B cell (primary cell): ENCODE measurements at regions not wholly inside any gene's neighbourhood (a gene's known extent, or its start where the extent isn't known, plus 50 kb on each side); places are given as distances from the start of the nearest gene placed in this dataset.

ENCODE experiments used
- ATAC-seq: fragments of 200-7000 bp; cut with Tn5 transposase; one replicate; pipeline ENCODE4 v1.10.0; 2021; ENCODE audit warnings: low read depth, mild to moderate bottlenecking, moderate number of reproducible peaks, moderate library complexity
- CTCF ChIA-PET: fragments of 350-600 bp; sonication (Branson Sonifier 250); formaldehyde crosslinking; loops from one replicate; lab custom pipeline; 2021; ENCODE audit warnings: antibody characterized with exemption, inconsistent platforms; lab: Charles Lee
- POLR2A ChIA-PET: fragments of 350-600 bp; sonication (Branson Sonifier 250); formaldehyde crosslinking; loops from one replicate; lab custom pipeline; 2021; ENCODE audit warnings: antibody characterized with exemption; lab: Charles Lee
- DNase-seq: peaks from one replicate; pipeline ENCODE4 v3.0.0; 2013
- H2AFZ ChIP-seq: 2 replicates; pipeline ENCODE4 v1.6.1; 2012; ENCODE audit warnings: mild to moderate bottlenecking, low read depth, low read length; ENCODE audit not compliant: insufficient read depth, poor library complexity, severe bottlenecking
- H3K27ac ChIP-seq, 2 donors: 1 replicate in 1 of 2; 2 replicates in 1 of 2; pipeline ENCODE4 v1.5.1; 2012 to 2013; ENCODE audit warnings: low read length in 2 of 2, mild to moderate bottlenecking in 2 of 2, moderate library complexity in 1 of 2
- H3K27me3 ChIP-seq, 4 experiments: fragments of 200-600 bp in 1 of 4; sonication (generic) in 1 of 4; replicated peaks in 1 of 4; 1 replicate in 2 of 4; 2 replicates in 2 of 4; pipeline versions ENCODE4 v1.6.1 to v1.7.0; 2013 to 2016; ENCODE audit warnings: low read length in 3 of 4, mild to moderate bottlenecking in 2 of 4, mixed read lengths in 1 of 4, moderate library complexity in 1 of 4; ENCODE audit not compliant: insufficient read depth in 4 of 4, control insufficient read depth in 3 of 4; ENCODE audit errors: control extremely low read depth in 1 of 4
- H3K36me3 ChIP-seq, 2 experiments: replicated peaks in 1 of 2; 1 replicate in 1 of 2; 2 replicates in 1 of 2; pipeline versions ENCODE4 v1.6.1 to v1.7.1; 2013; ENCODE audit warnings: low read length in 1 of 2; ENCODE audit not compliant: insufficient read depth in 2 of 2, control insufficient read depth in 1 of 2; ENCODE audit errors: control extremely low read depth in 1 of 2, extremely low read depth in 1 of 2
- H3K4me1 ChIP-seq, 2 donors: fragments of 200-600 bp in 1 of 2; sonication (generic) in 1 of 2; 1 replicate in 1 of 2; 2 replicates in 1 of 2; pipeline versions ENCODE4 v1.5.1 to v1.6.1; 2013 to 2017; ENCODE audit warnings: low read length in 2 of 2; ENCODE audit not compliant: control insufficient read depth in 2 of 2, insufficient read depth in 2 of 2
- H3K4me2 ChIP-seq: replicated peaks from 2 replicates; pipeline ENCODE3; 2012; ENCODE audit warnings: mild to moderate bottlenecking, low read depth, low read length; ENCODE audit not compliant: poor library complexity, severe bottlenecking
- H3K4me3 ChIP-seq, 5 experiments: fragments of 200-600 bp in 1 of 5; sonication (generic) in 1 of 5; 1 replicate in 3 of 5; 2 replicates in 2 of 5; pipeline versions ENCODE4 v1.5.1 to v1.7.0; 2011 to 2016; ENCODE audit warnings: low read length in 4 of 5, mild to moderate bottlenecking in 4 of 5, low read depth in 2 of 5, control low read depth in 1 of 5, moderate library complexity in 1 of 5; ENCODE audit not compliant: insufficient read depth in 1 of 5; ENCODE audit errors: control extremely low read depth in 1 of 5, extremely low read depth in 1 of 5
- H3K79me2 ChIP-seq: fragments of 200-600 bp; sonication (generic); one replicate; pipeline ENCODE4 v1.6.0; 2016; ENCODE audit warnings: low read length; ENCODE audit not compliant: control insufficient read depth, insufficient read depth
- H3K9ac ChIP-seq: fragments of 200-600 bp; sonication (generic); 2 replicates; pipeline ENCODE4 v1.6.1; 2017; ENCODE audit warnings: mild to moderate bottlenecking, low read length, moderate library complexity
- H3K9me3 ChIP-seq, 3 donors: one replicate each; pipeline versions ENCODE4 v1.6.1 to v1.7.1; 2013; ENCODE audit warnings: low read length in 2 of 3; ENCODE audit not compliant: control insufficient read depth in 2 of 3, insufficient read depth in 1 of 3; ENCODE audit errors: control extremely low read depth in 1 of 3
- H4K20me1 ChIP-seq: 2 replicates; pipeline ENCODE4 v1.6.0; 2012; ENCODE audit warnings: mild to moderate bottlenecking, low read length; ENCODE audit not compliant: insufficient read depth, control insufficient read depth, poor library complexity, severe bottlenecking
- H3K27ac Mint-ChIP-seq: one replicate; pipeline ENCODE4 v1.8.0; 2021; ENCODE audit warnings: mixed read lengths
- H3K27me3 Mint-ChIP-seq: one replicate; pipeline ENCODE4 v1.8.0; 2021; ENCODE audit warnings: mixed read lengths
- H3K4me1 Mint-ChIP-seq: one replicate; pipeline ENCODE4 v1.8.0; 2021; ENCODE audit warnings: mixed read lengths
- H3K4me3 Mint-ChIP-seq: one replicate; pipeline ENCODE4 v1.8.0; 2021; ENCODE audit warnings: mixed read lengths
- H3K9me3 Mint-ChIP-seq: one replicate; pipeline ENCODE4 v1.8.0; 2022; ENCODE audit warnings: mixed read lengths; ENCODE audit not compliant: insufficient read depth
- EZH2 ChIP-seq: IDR thresholded peaks from 2 replicates; pipeline ENCODE4 v1.6.1; 2012; ENCODE audit warnings: borderline replicate concordance, low read depth, mild to moderate bottlenecking, moderate library complexity, low read length; ENCODE audit not compliant: insufficient read depth, poor library complexity, severe bottlenecking
- WGBS: methylation state at CpG from one replicate; pipeline ENCODE4 v1.1.5; 2013; ENCODE audit warnings: missing lambda C conversion rate; ENCODE audit not compliant: insufficient coverage; 5-methylcytosine and 5-hydroxymethylcytosine counted together
- intact Hi-C: fragments of 100-400 bp; cut with micrococcal nuclease; formaldehyde crosslinking; loops from one replicate; pipeline ENCODE4 v1.10.0; 2022
- TF ChIP-seq, protein P1 (sequence below): fragments of 200-600 bp; IDR thresholded peaks from one replicate; pipeline ENCODE4 v1.8.0; 2022; ENCODE audit warnings: antibody characterized with exemption, mild to moderate bottlenecking

DNA sequence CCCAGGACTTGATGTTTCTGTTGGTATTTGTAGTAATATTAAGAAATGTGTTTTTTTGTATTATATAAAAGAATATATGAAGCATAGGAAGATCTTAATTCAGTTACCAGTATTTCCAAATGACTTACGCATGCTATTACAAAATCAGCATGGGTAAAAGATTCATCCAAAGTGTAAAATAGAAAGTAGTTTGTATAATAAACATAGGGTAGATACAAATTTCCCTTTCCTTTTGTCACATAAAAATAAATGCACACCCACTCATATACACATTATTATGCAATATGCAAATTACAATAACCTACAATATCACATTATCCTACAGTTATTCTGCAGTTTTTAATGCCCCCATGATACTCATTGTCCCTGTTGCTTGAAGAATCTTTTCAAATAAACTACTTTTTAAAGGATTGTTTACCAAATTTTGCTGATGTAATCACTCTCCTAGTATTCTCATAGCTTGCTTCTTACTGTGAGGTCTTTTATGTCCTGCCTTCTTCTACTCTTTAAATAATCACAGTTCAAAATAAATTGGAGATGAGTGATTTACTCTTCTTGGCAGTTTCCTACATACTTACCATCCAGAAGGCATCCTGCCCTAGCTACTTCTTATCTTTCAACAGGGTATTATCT, 244.0 kb downstream of the CASP12 start:
- ChIA-PET POLR2A (no interaction called here), CTCF (no interaction called here)
- no peak overlapping the region for H3K4me2 ChIP-seq
- H3K27me3 Mint-ChIP-seq, result peaks cover 8% of the 10 kb centered on the region
- no peaks in the 10 kb centered on the region for H3K36me3 ChIP-seq
- peaks cover 2 to 7% (median 6%) of the 10 kb centered on the region in 3 donors for H3K9me3 ChIP-seq
- H3K4me3 Mint-ChIP-seq, result no peak overlapping the region
- intact Hi-C loops, result no loop called here
- ATAC-seq (no peak), DNase-seq (no peak)
- H3K9me3 Mint-ChIP-seq, result peaks cover 5% of the 10 kb centered on the region
- no peaks in the 10 kb centered on the region for H4K20me1 ChIP-seq
- H3K27ac ChIP-seq, result no peak overlapping the region
- TF ChIP-seq, protein P1, sequence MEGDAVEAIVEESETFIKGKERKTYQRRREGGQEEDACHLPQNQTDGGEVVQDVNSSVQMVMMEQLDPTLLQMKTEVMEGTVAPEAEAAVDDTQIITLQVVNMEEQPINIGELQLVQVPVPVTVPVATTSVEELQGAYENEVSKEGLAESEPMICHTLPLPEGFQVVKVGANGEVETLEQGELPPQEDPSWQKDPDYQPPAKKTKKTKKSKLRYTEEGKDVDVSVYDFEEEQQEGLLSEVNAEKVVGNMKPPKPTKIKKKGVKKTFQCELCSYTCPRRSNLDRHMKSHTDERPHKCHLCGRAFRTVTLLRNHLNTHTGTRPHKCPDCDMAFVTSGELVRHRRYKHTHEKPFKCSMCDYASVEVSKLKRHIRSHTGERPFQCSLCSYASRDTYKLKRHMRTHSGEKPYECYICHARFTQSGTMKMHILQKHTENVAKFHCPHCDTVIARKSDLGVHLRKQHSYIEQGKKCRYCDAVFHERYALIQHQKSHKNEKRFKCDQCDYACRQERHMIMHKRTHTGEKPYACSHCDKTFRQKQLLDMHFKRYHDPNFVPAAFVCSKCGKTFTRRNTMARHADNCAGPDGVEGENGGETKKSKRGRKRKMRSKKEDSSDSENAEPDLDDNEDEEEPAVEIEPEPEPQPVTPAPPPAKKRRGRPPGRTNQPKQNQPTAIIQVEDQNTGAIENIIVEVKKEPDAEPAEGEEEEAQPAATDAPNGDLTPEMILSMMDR, result no peak
- TF ChIP-seq EZH2, result no peak
- no peaks in the 10 kb centered on the region for H3K79me2 ChIP-seq
- peaks cover 2% of the 10 kb centered on the region for H3K4me1 Mint-ChIP-seq
- H3K27me3 ChIP-seq, result peaks cover 0 to 5% (median 0%) of the 10 kb centered on the region in 4 experiments
- no peak overlapping the region for H3K27ac Mint-ChIP-seq
- no peaks in the 10 kb centered on the region for H3K4me1 ChIP-seq
- no CpG with 5 or more reads among the region's 1 CpG for WGBS
- no peak overlapping the region for H3K9ac ChIP-seq
- no peak overlapping the region for H3K4me3 ChIP-seq
- no peak overlapping the region for H2AFZ ChIP-seq

DNA sequence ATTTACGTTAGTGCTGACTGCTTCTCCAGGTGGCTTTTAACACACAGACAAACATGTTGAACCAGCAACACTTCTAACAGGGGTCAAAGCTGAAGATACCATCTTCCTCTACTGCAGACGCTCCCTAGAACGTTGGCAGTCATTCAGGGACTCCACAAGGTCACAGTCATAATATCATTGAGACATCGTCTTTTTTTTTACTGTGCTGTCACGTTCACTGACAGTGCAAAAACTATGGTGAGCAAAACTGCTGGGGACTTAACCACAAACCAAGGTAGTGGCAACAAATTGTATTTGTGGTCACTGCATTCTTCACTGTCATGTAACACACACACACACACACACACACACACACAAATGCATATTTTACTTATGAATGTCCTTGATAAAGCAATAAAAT, 244.9 kb downstream of the CASP12 start:
- POLR2A ChIA-PET, result no interaction called here
- TF ChIP-seq EZH2, result no peak
- TF ChIP-seq, protein P1, result no peak
- H3K79me2 ChIP-seq, result no peaks in the 10 kb centered on the region
- H3K4me2 ChIP-seq, result no peak overlapping the region
- DNase-seq (no peak), ATAC-seq (no peak)
- H3K4me1 ChIP-seq, result no peaks in the 10 kb centered on the region
- WGBS, result 3% methylated on average over 4 of the region's 5 CpGs
- H3K36me3 ChIP-seq, result no peaks in the 10 kb centered on the region
- H3K27ac ChIP-seq, result no peak overlapping the region
- no peak overlapping the region for H3K9ac ChIP-seq
- H3K4me3 ChIP-seq, result no peak overlapping the region
- peaks cover 2 to 7% (median 6%) of the 10 kb centered on the region in 3 donors for H3K9me3 ChIP-seq
- no peak overlapping the region for H3K4me3 Mint-ChIP-seq
- H3K27me3 ChIP-seq, result peaks cover 0 to 5% (median 0%) of the 10 kb centered on the region in 4 experiments
- H3K9me3 Mint-ChIP-seq, result peaks cover 5% of the 10 kb centered on the region
- peaks cover 8% of the 10 kb centered on the region for H3K27me3 Mint-ChIP-seq
- intact Hi-C loops, result no loop called here
- no peaks in the 10 kb centered on the region for H4K20me1 ChIP-seq
- H3K4me1 Mint-ChIP-seq, result peaks cover 5% of the 10 kb centered on the region
- CTCF ChIA-PET, result no interaction called here
- H3K27ac Mint-ChIP-seq, result no peak overlapping the region
- no peak overlapping the region for H2AFZ ChIP-seq
